ENCODE measurements at regions not wholly inside any gene's neighbourhood (a gene's known extent, or its start where the extent isn't known, plus 50 kb on each side); places are given as distances from the start of the nearest gene placed in this dataset.

GRCh38 chr11:26086028-26086427 lies 245.9 kb upstream of the ANO3 start:
- no peak overlapping the region for H3K4me3 Mint-ChIP-seq
- no peak overlapping the region for H3K27ac Mint-ChIP-seq
- TF ChIP-seq CTCF (conservative IDR thresholded peaks at IDR 0.05), result no peak
- H3K9me3 Mint-ChIP-seq, result no peaks in the 10 kb centered on the region
- H3K36me3 Mint-ChIP-seq, result no peaks in the 10 kb centered on the region
- H3K4me1 Mint-ChIP-seq (ENCODE audit: unreplicated experiment), result peaks cover 4% of the 10 kb centered on the region
- no peak for DNase-seq (ENCODE audit: extremely low spot score, unreplicated experiment)
- H3K27me3 Mint-ChIP-seq, result peaks cover 3% of the 10 kb centered on the region

- no peaks in the 10 kb centered on the region for H3K36me3 Mint-ChIP-seq
- H3K9me3 Mint-ChIP-seq, result no peaks in the 10 kb centered on the region
- peaks cover 4% of the 10 kb centered on the region for H3K4me1 Mint-ChIP-seq (ENCODE audit: unreplicated experiment)
- TF ChIP-seq CTCF (conservative IDR thresholded peaks at IDR 0.05), result no peak
- DNase-seq (ENCODE audit: extremely low spot score, unreplicated experiment), result no peak
- H3K27me3 Mint-ChIP-seq, result peaks cover 3% of the 10 kb centered on the region
- no peak overlapping the region for H3K4me3 Mint-ChIP-seq
- no peak overlapping the region for H3K27ac Mint-ChIP-seq
Measured at GRCh38 chr11:26087120-26087935, 244.6 kb upstream of the ANO3 start.

- peaks cover 4% of the 10 kb centered on the region for H3K4me1 Mint-ChIP-seq (ENCODE audit: unreplicated experiment)
- H3K36me3 Mint-ChIP-seq, result no peaks in the 10 kb centered on the region
- H3K9me3 Mint-ChIP-seq, result no peaks in the 10 kb centered on the region
- no peak overlapping the region for H3K4me3 Mint-ChIP-seq
- TF ChIP-seq CTCF (conservative IDR thresholded peaks at IDR 0.05), result no peak
- DNase-seq (ENCODE audit: extremely low spot score, unreplicated experiment), result no peak
- H3K27me3 Mint-ChIP-seq, result peaks cover 3% of the 10 kb centered on the region
- H3K27ac Mint-ChIP-seq, result no peak overlapping the region
Measured at GRCh38 chr11:26088391-26088790, 243.5 kb upstream of the ANO3 start.

- H3K36me3 Mint-ChIP-seq, result no peaks in the 10 kb centered on the region
Measured at GRCh38 chr11:26090651-26091050, 241.3 kb upstream of the ANO3 start.

GRCh38 chr11:26093206-26093605 lies 238.7 kb upstream of the ANO3 start:
- no peak for DNase-seq (ENCODE audit: extremely low spot score, unreplicated experiment)
- Mint-ChIP-seq H3K27ac (no peak overlapping the region), H3K27me3 (peaks cover 3% of the 10 kb centered on the region), H3K4me1 (ENCODE audit: unreplicated experiment) (no peaks in the 10 kb centered on the region), H3K36me3 (no peaks in the 10 kb centered on the region), H3K9me3 (no peaks in the 10 kb centered on the region), H3K4me3 (no peak overlapping the region)
- no peak for TF ChIP-seq CTCF (conservative IDR thresholded peaks at IDR 0.05)

More at GRCh38 chr11:26090651-26091050, 241.3 kb upstream of the ANO3 start:
- no peak for DNase-seq (ENCODE audit: extremely low spot score, unreplicated experiment)
- no peak for TF ChIP-seq CTCF (conservative IDR thresholded peaks at IDR 0.05)
- peaks cover 3% of the 10 kb centered on the region for H3K27me3 Mint-ChIP-seq
- no peak overlapping the region for H3K4me3 Mint-ChIP-seq
- H3K9me3 Mint-ChIP-seq, result no peaks in the 10 kb centered on the region
- H3K4me1 Mint-ChIP-seq (ENCODE audit: unreplicated experiment), result peaks cover 4% of the 10 kb centered on the region
- H3K27ac Mint-ChIP-seq, result no peak overlapping the region

Data from type B pancreatic cell (in vitro differentiated cells).